ENCODE measurements at regions not wholly inside any gene's neighbourhood (a gene's known extent, or its start where the extent isn't known, plus 50 kb on each side); places are given as distances from the start of the nearest gene placed in this dataset.

DNA sequence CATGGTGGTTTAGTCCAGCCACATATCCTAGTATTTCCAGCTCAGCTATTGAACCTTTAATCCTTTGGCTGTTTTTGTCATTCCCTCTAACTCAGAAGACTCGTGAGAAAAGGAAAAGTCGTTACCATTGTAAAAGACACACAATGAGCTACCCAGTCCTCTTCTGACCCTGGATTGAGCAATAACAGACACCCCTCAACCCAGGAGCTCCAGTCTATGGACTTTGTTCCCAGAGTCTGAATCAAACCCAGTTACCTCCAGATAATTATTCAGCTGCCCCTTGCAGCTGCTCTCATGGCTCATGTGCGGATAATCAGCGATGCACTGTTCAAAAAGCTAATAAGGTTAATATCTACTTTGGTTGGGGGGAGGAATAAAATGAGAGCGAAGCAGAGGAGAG is 402.4 kb downstream of the BTG1 start:
- TF ChIP-seq, protein P1, sequence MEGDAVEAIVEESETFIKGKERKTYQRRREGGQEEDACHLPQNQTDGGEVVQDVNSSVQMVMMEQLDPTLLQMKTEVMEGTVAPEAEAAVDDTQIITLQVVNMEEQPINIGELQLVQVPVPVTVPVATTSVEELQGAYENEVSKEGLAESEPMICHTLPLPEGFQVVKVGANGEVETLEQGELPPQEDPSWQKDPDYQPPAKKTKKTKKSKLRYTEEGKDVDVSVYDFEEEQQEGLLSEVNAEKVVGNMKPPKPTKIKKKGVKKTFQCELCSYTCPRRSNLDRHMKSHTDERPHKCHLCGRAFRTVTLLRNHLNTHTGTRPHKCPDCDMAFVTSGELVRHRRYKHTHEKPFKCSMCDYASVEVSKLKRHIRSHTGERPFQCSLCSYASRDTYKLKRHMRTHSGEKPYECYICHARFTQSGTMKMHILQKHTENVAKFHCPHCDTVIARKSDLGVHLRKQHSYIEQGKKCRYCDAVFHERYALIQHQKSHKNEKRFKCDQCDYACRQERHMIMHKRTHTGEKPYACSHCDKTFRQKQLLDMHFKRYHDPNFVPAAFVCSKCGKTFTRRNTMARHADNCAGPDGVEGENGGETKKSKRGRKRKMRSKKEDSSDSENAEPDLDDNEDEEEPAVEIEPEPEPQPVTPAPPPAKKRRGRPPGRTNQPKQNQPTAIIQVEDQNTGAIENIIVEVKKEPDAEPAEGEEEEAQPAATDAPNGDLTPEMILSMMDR (IDR thresholded peaks at IDR 0.05), result no peak
- TF ChIP-seq POLR2A (IDR thresholded peaks at IDR 0.05), result no peak
